IgD-negative memory B cell (primary cell): ENCODE measurements at regions not wholly inside any gene's neighbourhood (a gene's known extent, or its start where the extent isn't known, plus 50 kb on each side); places are given as distances from the start of the nearest gene placed in this dataset.

Experiments
- H3K27ac Mint-ChIP-seq, 3 donors: one replicate each; pipeline ENCODE4 v1.8.0; 2020 to 2022; ENCODE audit warnings: mild to moderate bottlenecking in 3 of 3, mixed read lengths in 3 of 3, moderate library complexity in 1 of 3
- H3K27me3 Mint-ChIP-seq: one replicate; pipeline ENCODE4 v1.8.0; 2021; ENCODE audit warnings: mixed read lengths
- H3K36me3 Mint-ChIP-seq: one replicate; pipeline ENCODE4 v1.8.0; 2020; ENCODE audit warnings: mild to moderate bottlenecking, mixed read lengths
- H3K4me1 Mint-ChIP-seq, 3 donors: one replicate each; pipeline ENCODE4 v1.8.0; 2020 to 2022; ENCODE audit warnings: mixed read lengths in 3 of 3, mild to moderate bottlenecking in 1 of 3
- H3K4me3 Mint-ChIP-seq, 4 donors: one replicate each; pipeline ENCODE4 v1.8.0; 2020 to 2022; ENCODE audit warnings: mild to moderate bottlenecking in 4 of 4, mixed read lengths in 4 of 4, moderate library complexity in 3 of 4
- H3K9me3 Mint-ChIP-seq, 3 donors: one replicate each; pipeline ENCODE4 v1.8.0; 2020 to 2021; ENCODE audit warnings: mixed read lengths in 3 of 3, mild to moderate bottlenecking in 1 of 3

DNA sequence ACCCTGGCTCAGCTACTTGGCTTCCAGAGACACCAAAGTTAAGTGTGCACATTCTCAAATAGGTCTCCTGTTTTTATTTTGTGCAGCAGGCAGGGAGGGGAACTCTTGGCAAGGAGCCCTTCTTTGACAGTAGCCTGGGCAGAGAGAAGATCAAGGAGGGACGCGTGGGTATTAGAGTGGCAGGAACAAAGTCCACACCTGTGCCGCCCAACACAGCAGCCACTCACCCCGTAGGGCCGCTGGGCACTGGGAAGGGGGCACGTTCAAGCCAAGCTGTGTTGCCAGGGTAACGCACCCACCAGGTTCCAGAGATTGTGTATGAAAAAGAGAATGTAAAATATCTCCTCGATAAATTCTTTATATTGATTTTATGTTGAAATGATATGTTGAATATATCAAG is 229.3 kb upstream of the AGAP1 start:
- Mint-ChIP-seq H3K27me3 (peaks cover 13% of the 10 kb centered on the region), H3K4me3 (no peak overlapping the region), H3K9me3 (peaks cover 0 to 4% (median 0%) of the 10 kb centered on the region in 3 donors), H3K36me3 (peaks cover 7% of the 10 kb centered on the region), H3K27ac (no peak overlapping the region), H3K4me1 (no peaks in the 10 kb centered on the region)

DNA sequence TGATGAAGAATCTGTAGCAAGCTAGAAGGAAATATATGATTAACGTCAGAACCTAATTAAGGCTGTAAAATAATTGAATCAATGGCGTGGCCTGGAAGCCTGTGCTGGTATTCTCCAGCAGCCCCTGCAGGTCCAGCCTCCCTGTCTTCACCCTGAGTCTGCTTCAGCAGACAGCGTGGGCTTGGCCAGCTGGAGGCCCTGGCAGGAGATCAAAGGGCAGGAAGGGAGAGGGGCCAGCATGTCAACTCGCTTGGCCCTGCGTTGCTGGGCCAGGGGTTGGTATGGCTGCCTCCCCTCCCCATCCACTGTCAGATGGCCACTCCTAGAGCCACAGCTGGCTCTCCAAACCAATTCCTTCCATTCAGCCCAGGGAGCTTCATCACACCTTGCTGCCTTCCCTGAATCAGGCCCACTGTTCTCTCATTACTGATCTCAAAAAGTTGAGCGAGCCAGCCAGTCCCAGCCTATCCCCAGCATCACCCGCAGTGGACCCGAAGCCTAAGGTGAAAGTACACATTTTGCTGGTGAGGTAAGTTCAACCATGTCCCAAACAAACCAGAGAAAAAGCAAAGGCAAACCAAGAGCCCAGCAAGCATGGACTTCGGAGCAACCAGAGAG is 228.4 kb upstream of the AGAP1 start:
- Mint-ChIP-seq H3K27ac (no peak overlapping the region), H3K4me1 (no peaks in the 10 kb centered on the region), H3K27me3 (peaks cover 17% of the 10 kb centered on the region), H3K36me3 (peaks cover 7% of the 10 kb centered on the region), H3K9me3 (peaks cover 0 to 2% (median 0%) of the 10 kb centered on the region in 3 donors), H3K4me3 (no peak overlapping the region)

DNA sequence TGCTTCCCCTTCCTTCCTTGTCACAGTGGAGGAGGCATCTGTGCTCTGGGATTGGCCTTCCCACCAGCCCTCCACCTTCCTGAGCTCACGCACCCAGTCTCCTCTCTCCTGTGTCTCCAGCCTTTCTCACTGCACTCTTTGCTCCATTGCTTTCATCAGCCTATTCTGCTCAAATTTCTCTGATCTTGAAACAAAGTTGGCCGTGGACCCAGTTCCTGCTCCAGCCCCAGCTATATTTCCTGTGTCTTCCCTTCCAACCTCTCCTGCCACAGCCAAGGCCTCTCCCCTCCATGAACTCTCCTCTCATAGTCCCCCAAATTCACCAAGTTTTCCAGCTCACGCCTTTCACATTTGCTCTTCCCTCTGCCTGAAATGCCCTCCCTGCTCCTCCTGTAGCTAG is 226.6 kb upstream of the AGAP1 start:
- Mint-ChIP-seq H3K9me3 (peaks cover 0 to 2% (median 0%) of the 10 kb centered on the region in 3 donors), H3K27me3 (peaks cover 20% of the 10 kb centered on the region), H3K27ac (no peak overlapping the region), H3K4me1 (no peaks in the 10 kb centered on the region), H3K4me3 (no peak overlapping the region), H3K36me3 (peaks cover 7% of the 10 kb centered on the region)

DNA sequence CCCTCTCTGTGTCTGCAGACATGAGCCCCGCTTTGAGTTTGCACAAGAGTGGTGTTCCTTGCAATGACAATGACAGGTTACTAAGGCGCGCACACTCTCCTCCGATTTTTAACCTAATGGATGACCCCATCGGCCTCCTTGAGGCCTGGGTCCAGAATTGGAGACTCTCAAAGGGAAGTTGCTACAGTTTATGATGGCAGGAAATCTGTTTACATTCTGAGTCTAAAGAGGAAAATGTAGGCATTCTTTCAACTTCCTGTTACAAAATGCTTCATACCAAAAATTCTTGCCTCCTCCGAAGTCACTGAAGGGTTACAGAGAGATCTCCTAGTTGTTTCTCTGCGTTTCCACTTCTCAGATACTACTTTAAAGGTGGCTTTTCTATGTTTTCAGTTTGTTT is 225.3 kb upstream of the AGAP1 start:
- no peaks in the 10 kb centered on the region for H3K4me1 Mint-ChIP-seq
- peaks cover 5% of the 10 kb centered on the region for H3K36me3 Mint-ChIP-seq
- H3K27me3 Mint-ChIP-seq, result peaks cover 20% of the 10 kb centered on the region
- no peak overlapping the region for H3K27ac Mint-ChIP-seq
- H3K4me3 Mint-ChIP-seq, result no peak overlapping the region
- peaks cover 0 to 2% (median 0%) of the 10 kb centered on the region in 3 donors for H3K9me3 Mint-ChIP-seq

- H3K27me3 Mint-ChIP-seq, result peaks cover 18% of the 10 kb centered on the region
- H3K4me3 Mint-ChIP-seq, result peak overlapping the region in 1 of 4 donors; percentile 29
- peaks cover 0 to 4% (median 2%) of the 10 kb centered on the region in 3 donors for H3K9me3 Mint-ChIP-seq
- H3K27ac Mint-ChIP-seq, result no peak overlapping the region
- H3K36me3 Mint-ChIP-seq, result peaks cover 5% of the 10 kb centered on the region
- no peaks in the 10 kb centered on the region for H3K4me1 Mint-ChIP-seq
Measured at GRCh38 chr2:235270291-235270690, 223.6 kb upstream of the AGAP1 start.

DNA sequence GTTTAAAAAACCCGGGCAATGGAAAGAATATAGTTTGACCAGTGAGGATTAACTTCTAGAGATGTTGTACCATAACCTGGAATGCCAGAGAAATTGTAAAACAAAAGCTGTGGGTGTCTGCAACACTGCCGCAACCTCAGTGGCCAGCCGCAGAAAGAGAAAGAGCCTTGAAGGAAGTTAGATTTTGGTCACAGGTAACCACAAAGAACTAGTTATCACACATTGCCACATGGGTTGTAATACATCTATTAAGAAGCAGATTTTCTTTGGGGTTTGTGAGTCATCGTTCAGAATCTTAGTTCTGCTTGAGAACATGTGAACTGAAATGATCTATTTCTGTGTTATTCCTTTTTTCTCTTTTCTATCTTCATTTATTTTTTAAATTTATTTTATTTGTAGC is 222.9 kb upstream of the AGAP1 start:
- Mint-ChIP-seq H3K27me3 (peaks cover 16% of the 10 kb centered on the region), H3K27ac (no peak overlapping the region), H3K9me3 (peaks cover 0 to 4% (median 0%) of the 10 kb centered on the region in 3 donors), H3K36me3 (peaks cover 6% of the 10 kb centered on the region), H3K4me3 (no peak overlapping the region), H3K4me1 (no peaks in the 10 kb centered on the region)

- H3K9me3 Mint-ChIP-seq, result peaks cover 0 to 4% (median 0%) of the 10 kb centered on the region in 3 donors
- no peaks in the 10 kb centered on the region for H3K4me1 Mint-ChIP-seq
- no peak overlapping the region for H3K27ac Mint-ChIP-seq
- no peak overlapping the region for H3K4me3 Mint-ChIP-seq
- peaks cover 15% of the 10 kb centered on the region for H3K27me3 Mint-ChIP-seq
- H3K36me3 Mint-ChIP-seq, result peaks cover 3% of the 10 kb centered on the region
Measured at GRCh38 chr2:235271936-235272335, 221.9 kb upstream of the AGAP1 start.

- peaks cover 2% of the 10 kb centered on the region for H3K36me3 Mint-ChIP-seq
- no peaks in the 10 kb centered on the region for H3K4me1 Mint-ChIP-seq
- H3K9me3 Mint-ChIP-seq, result peaks cover 0 to 4% (median 0%) of the 10 kb centered on the region in 3 donors
- H3K27ac Mint-ChIP-seq, result no peak overlapping the region
- no peak overlapping the region for H3K4me3 Mint-ChIP-seq
- peaks cover 7% of the 10 kb centered on the region for H3K27me3 Mint-ChIP-seq
Measured at GRCh38 chr2:235274023-235274422, 219.8 kb upstream of the AGAP1 start.

DNA sequence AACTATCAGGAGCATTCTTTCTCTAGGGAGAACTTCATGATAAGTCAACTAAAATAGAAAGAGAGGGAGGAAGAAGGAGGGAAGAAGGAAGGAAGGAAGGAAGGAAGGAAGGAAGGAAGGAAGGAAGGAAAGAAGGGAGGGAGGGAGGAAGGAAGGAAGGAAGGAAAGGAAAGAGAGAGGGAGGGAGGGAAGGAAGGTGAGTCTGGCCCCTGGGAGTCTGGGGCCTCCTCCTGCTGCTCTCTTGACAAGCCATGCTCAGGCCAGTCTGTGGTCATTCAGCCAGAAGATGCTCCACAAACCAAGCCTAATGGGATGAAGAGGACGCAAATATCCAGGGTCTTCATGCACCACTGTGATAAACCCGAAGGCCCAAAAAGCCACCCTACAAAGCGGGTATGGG is 216.4 kb upstream of the AGAP1 start:
- H3K4me1 Mint-ChIP-seq, result no peaks in the 10 kb centered on the region
- H3K27me3 Mint-ChIP-seq, result peaks cover 2% of the 10 kb centered on the region
- H3K36me3 Mint-ChIP-seq, result peaks cover 2% of the 10 kb centered on the region
- peaks cover 0 to 4% (median 0%) of the 10 kb centered on the region in 3 donors for H3K9me3 Mint-ChIP-seq
- H3K4me3 Mint-ChIP-seq, result no peak overlapping the region
- no peak overlapping the region for H3K27ac Mint-ChIP-seq

DNA sequence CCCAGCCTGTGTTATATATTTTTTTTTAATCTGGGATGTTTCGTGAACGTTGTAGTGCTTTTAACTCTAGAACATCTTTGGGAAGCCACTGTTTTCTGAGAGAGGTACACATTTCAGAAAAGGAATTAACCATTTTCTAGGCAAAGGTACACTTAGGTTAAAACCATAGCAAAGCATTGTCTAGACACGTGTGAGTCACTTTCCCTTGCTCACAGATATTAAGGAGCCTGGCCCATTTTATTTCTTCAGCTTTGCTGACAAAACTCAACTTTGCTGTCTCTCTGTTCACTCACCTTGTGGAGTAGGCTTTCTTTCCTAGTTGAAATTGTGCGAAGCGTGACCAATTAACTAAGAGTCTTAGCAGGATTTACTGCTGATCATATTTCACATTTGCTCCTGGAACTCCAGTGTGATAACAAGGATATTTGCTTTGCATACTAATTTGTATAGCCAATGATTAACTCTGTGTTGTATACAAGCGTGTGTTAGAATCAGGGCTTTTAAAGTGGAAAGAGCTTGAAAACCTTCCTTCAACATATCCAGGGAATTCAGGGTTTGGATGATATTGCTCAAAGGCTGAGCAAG is 215.0 kb upstream of the AGAP1 start:
- peaks cover 0 to 4% (median 0%) of the 10 kb centered on the region in 3 donors for H3K9me3 Mint-ChIP-seq
- H3K27me3 Mint-ChIP-seq, result peaks cover 2% of the 10 kb centered on the region
- H3K36me3 Mint-ChIP-seq, result peaks cover 2% of the 10 kb centered on the region
- H3K4me1 Mint-ChIP-seq, result no peaks in the 10 kb centered on the region
- H3K4me3 Mint-ChIP-seq, result no peak overlapping the region
- H3K27ac Mint-ChIP-seq, result no peak overlapping the region

DNA sequence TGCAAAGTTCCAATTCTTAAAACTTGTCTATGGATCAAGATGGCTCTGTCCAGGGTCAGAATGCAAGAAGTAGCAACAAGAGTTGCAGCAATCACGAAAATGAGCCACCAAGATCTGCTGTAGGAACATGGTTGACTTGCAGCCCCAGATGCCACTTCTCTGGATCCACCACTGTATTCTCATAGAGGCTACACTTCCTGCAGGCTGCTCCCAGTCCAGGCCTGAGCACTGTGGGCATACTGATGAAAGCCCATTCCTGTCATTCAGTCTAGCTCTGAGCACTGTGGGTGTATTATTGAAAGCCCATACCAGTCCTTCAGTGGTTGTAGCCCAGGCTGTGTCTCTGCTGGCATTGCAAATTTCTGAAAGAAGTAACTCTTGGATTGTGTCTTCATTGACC is 213.9 kb upstream of the AGAP1 start:
- Mint-ChIP-seq H3K4me1 (no peaks in the 10 kb centered on the region), H3K36me3 (peaks cover 2% of the 10 kb centered on the region), H3K27ac (no peak overlapping the region), H3K4me3 (no peak overlapping the region), H3K9me3 (no peaks in the 10 kb centered on the region), H3K27me3 (peaks cover 2% of the 10 kb centered on the region)

- Mint-ChIP-seq H3K36me3 (no peaks in the 10 kb centered on the region), H3K27ac (no peak overlapping the region), H3K4me1 (no peaks in the 10 kb centered on the region), H3K27me3 (peaks cover 2% of the 10 kb centered on the region), H3K4me3 (no peak overlapping the region), H3K9me3 (peaks cover 0 to 5% (median 0%) of the 10 kb centered on the region in 3 donors)
Measured at GRCh38 chr2:235283246-235283645, 210.6 kb upstream of the AGAP1 start.

GRCh38 chr2:235286622-235287374 is 207.0 kb upstream of the AGAP1 start:
- peaks cover 1% of the 10 kb centered on the region for H3K27me3 Mint-ChIP-seq
- no peaks in the 10 kb centered on the region for H3K36me3 Mint-ChIP-seq
- peak overlapping the region in 1 of 3 donors; percentile 29 for H3K27ac Mint-ChIP-seq
- no peaks in the 10 kb centered on the region for H3K4me1 Mint-ChIP-seq
- no peak overlapping the region for H3K4me3 Mint-ChIP-seq
- peaks cover 0 to 5% (median 0%) of the 10 kb centered on the region in 3 donors for H3K9me3 Mint-ChIP-seq

GRCh38 chr2:235287375-235287733 is 206.5 kb upstream of the AGAP1 start:
- Mint-ChIP-seq H3K4me1 (no peaks in the 10 kb centered on the region), H3K4me3 (no peak overlapping the region), H3K27ac (no peak overlapping the region), H3K9me3 (peaks cover 0 to 5% (median 0%) of the 10 kb centered on the region in 3 donors), H3K27me3 (no peaks in the 10 kb centered on the region), H3K36me3 (no peaks in the 10 kb centered on the region)

- no peaks in the 10 kb centered on the region for H3K4me1 Mint-ChIP-seq
- H3K9me3 Mint-ChIP-seq, result no peaks in the 10 kb centered on the region
- H3K27me3 Mint-ChIP-seq, result no peaks in the 10 kb centered on the region
- no peak overlapping the region for H3K27ac Mint-ChIP-seq
- no peaks in the 10 kb centered on the region for H3K36me3 Mint-ChIP-seq
- H3K4me3 Mint-ChIP-seq, result no peak overlapping the region
Measured at GRCh38 chr2:235291461-235291860, 202.4 kb upstream of the AGAP1 start.
